Kasumi-1 (cell line): ENCODE measurements at regions not wholly inside any gene's neighbourhood (a gene's known extent, or its start where the extent isn't known, plus 50 kb on each side); places are given as distances from the start of the nearest gene placed in this dataset.

ENCODE experiments used
- DNase-seq, 2 experiments: peaks; one replicate each; lab custom pipeline; 2025; lab: John Stamatoyannopoulos, UW

- no peak for DNase-seq
These were observed 495.7 kb upstream of the TCF4 start for GRCh38 chr18:56083523-56084287.

GRCh38 chr18:56083097-56083521 lies 495.1 kb upstream of the TCF4 start:
- no peak for DNase-seq

GRCh38 chr18:56076723-56077122 lies 488.7 kb upstream of the TCF4 start:
- DNase-seq: no peak

GRCh38 chr18:56068701-56069100 lies 480.7 kb upstream of the TCF4 start:
- DNase-seq: no peak

- no peak for DNase-seq
These were observed 480.1 kb upstream of the TCF4 start for GRCh38 chr18:56067969-56068671.

- no peak for DNase-seq
These were observed 479.4 kb upstream of the TCF4 start for GRCh38 chr18:56067214-56067894.

- no peak for DNase-seq
These were observed 478.7 kb upstream of the TCF4 start for GRCh38 chr18:56066524-56067213.

- no peak for DNase-seq
These were observed 477.1 kb upstream of the TCF4 start for GRCh38 chr18:56065086-56065485.

- DNase-seq: no peak
These were observed 474.9 kb upstream of the TCF4 start for GRCh38 chr18:56062931-56063330.

- no peak for DNase-seq
These were observed 473.1 kb upstream of the TCF4 start for GRCh38 chr18:56060967-56061541.

- DNase-seq: no peak
These were observed 464.2 kb upstream of the TCF4 start for GRCh38 chr18:56052202-56052601.

- no peak for DNase-seq
These were observed 456.2 kb upstream of the TCF4 start for GRCh38 chr18:56044239-56044638.

GRCh38 chr18:56043641-56044061 lies 455.7 kb upstream of the TCF4 start:
- DNase-seq: no peak

GRCh38 chr18:56042915-56043536 lies 455.0 kb upstream of the TCF4 start:
- no peak for DNase-seq

- no peak for DNase-seq
These were observed 450.4 kb upstream of the TCF4 start for GRCh38 chr18:56038171-56039030.

GRCh38 chr18:56036741-56037140 lies 448.7 kb upstream of the TCF4 start:
- DNase-seq: no peak

- no peak for DNase-seq
These were observed 447.6 kb upstream of the TCF4 start for GRCh38 chr18:56035546-56035945.

- DNase-seq: no peak
These were observed 447.0 kb upstream of the TCF4 start for GRCh38 chr18:56034949-56035348.

- DNase-seq: no peak
These were observed 442.1 kb upstream of the TCF4 start for GRCh38 chr18:56030060-56030459.

GRCh38 chr18:56028514-56028913 lies 440.5 kb upstream of the TCF4 start:
- DNase-seq: no peak

- DNase-seq: no peak
These were observed 438.5 kb upstream of the TCF4 start for GRCh38 chr18:56026509-56026908.
